MCF 10A (cell line): ENCODE measurements at regions not wholly inside any gene's neighbourhood (a gene's known extent, or its start where the extent isn't known, plus 50 kb on each side); places are given as distances from the start of the nearest gene placed in this dataset.

Experiments used
- BruUV-seq: library from RNA; stranded (reverse); fragments of 400-500 nt; replicated peaks from 2 replicates; lab custom pipeline; 2021; lab: Mats Ljungman, UMichigan
- CTCF ChIA-PET: fragments of 300-600 bp; sonication (Branson Sonifier 250); formaldehyde crosslinking; extraction: SDS; loops from one replicate; lab custom pipeline; 2021; ENCODE audit warnings: antibody characterized with exemption, inconsistent platforms; lab: Yijun Ruan, JAX
- POLR2A ChIA-PET: fragments of 300-600, 350-650 bp; sonication (Branson Sonifier 250); formaldehyde crosslinking; extraction: SDS; loops from one replicate; lab custom pipeline; 2020; ENCODE audit warnings: antibody characterized with exemption, inconsistent platforms; lab: Yijun Ruan, JAX
- DNase-seq: peaks from one replicate; pipeline ENCODE4 v3.0.0-alpha.2; 2018; ENCODE audit not compliant: unreplicated experiment
- H3K27ac Mint-ChIP-seq: one replicate; pipeline ENCODE4 v1.8.0; 2022; ENCODE audit warnings: mild to moderate bottlenecking, low read depth, mixed read lengths; ENCODE audit not compliant: unreplicated experiment
- H3K27me3 Mint-ChIP-seq: one replicate; pipeline ENCODE4 v1.8.0; 2022; ENCODE audit warnings: mixed read lengths; ENCODE audit not compliant: insufficient read depth, unreplicated experiment
- H3K36me3 Mint-ChIP-seq: one replicate; pipeline ENCODE4 v1.8.0; 2022; ENCODE audit warnings: mild to moderate bottlenecking, moderate library complexity, mixed read lengths; ENCODE audit not compliant: insufficient read depth, unreplicated experiment
- H3K4me1 Mint-ChIP-seq: one replicate; pipeline ENCODE4 v1.8.0; 2022; ENCODE audit warnings: mixed read lengths; ENCODE audit not compliant: insufficient read depth, unreplicated experiment
- H3K4me3 Mint-ChIP-seq: one replicate; pipeline ENCODE4 v1.8.0; 2022; ENCODE audit warnings: mild to moderate bottlenecking, moderate library complexity, mixed read lengths; ENCODE audit not compliant: unreplicated experiment
- H3K9me3 Mint-ChIP-seq: one replicate; pipeline ENCODE4 v1.8.0; 2022; ENCODE audit warnings: mixed read lengths; ENCODE audit not compliant: unreplicated experiment
- intact Hi-C: fragments of 100-400 bp; cut with micrococcal nuclease; formaldehyde crosslinking; loops from 2 replicates; pipeline ENCODE4 v1.14.1; 2022
- TF ChIP-seq, protein P1 (sequence below): fragments of 200-600 bp; IDR thresholded peaks from one replicate; pipeline ENCODE4 v1.8.0; 2022; ENCODE audit warnings: antibody characterized with exemption, mild to moderate bottlenecking; ENCODE audit not compliant: unreplicated experiment

GRCh38 chr12:82537436-82537835 is 149.3 kb upstream of the TMTC2 start:
- no TSS peak for BruUV-seq
- no peak overlapping the region for H3K4me3 Mint-ChIP-seq
- intact Hi-C loops: no loop called here
- H3K27me3 Mint-ChIP-seq: no peaks in the 10 kb centered on the region
- H3K4me1 Mint-ChIP-seq: no peaks in the 10 kb centered on the region
- H3K36me3 Mint-ChIP-seq: no peaks in the 10 kb centered on the region
- peaks cover 8% of the 10 kb centered on the region for H3K9me3 Mint-ChIP-seq
- H3K27ac Mint-ChIP-seq: no peak overlapping the region
- ChIA-PET POLR2A (no interaction called here), CTCF (interaction anchor here (1.2 kb wide), 1 partner anchor 149 kb away, joined by 4 read pairs; the partner anchor contains the start of gene TMTC2)
- DNase-seq: no peak
- TF ChIP-seq, protein P1, sequence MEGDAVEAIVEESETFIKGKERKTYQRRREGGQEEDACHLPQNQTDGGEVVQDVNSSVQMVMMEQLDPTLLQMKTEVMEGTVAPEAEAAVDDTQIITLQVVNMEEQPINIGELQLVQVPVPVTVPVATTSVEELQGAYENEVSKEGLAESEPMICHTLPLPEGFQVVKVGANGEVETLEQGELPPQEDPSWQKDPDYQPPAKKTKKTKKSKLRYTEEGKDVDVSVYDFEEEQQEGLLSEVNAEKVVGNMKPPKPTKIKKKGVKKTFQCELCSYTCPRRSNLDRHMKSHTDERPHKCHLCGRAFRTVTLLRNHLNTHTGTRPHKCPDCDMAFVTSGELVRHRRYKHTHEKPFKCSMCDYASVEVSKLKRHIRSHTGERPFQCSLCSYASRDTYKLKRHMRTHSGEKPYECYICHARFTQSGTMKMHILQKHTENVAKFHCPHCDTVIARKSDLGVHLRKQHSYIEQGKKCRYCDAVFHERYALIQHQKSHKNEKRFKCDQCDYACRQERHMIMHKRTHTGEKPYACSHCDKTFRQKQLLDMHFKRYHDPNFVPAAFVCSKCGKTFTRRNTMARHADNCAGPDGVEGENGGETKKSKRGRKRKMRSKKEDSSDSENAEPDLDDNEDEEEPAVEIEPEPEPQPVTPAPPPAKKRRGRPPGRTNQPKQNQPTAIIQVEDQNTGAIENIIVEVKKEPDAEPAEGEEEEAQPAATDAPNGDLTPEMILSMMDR: no peak

- H3K36me3 Mint-ChIP-seq: no peaks in the 10 kb centered on the region
- CTCF ChIA-PET: interaction anchor here (0.5 to 1.2 kb wide), 5 partner anchors 11 to 227 kb away, joined by 3 read pairs; no protein-coding TSS in a partner anchor
- H3K27ac Mint-ChIP-seq: no peak overlapping the region
- H3K4me3 Mint-ChIP-seq: no peak overlapping the region
- DNase-seq: peak; percentile 8
- TF ChIP-seq, protein P1: no peak
- intact Hi-C loops: no loop called here
- no peaks in the 10 kb centered on the region for H3K9me3 Mint-ChIP-seq
- H3K27me3 Mint-ChIP-seq: no peaks in the 10 kb centered on the region
- POLR2A ChIA-PET: interaction anchor here (0.6 to 0.8 kb wide), 2 partner anchors 11 to 23 kb away, joined by 4 read pairs; no protein-coding TSS in a partner anchor
- no peaks in the 10 kb centered on the region for H3K4me1 Mint-ChIP-seq
- BruUV-seq: no TSS peak
These were observed 132.2 kb upstream of the TMTC2 start for GRCh38 chr12:82554529-82554928.

DNA sequence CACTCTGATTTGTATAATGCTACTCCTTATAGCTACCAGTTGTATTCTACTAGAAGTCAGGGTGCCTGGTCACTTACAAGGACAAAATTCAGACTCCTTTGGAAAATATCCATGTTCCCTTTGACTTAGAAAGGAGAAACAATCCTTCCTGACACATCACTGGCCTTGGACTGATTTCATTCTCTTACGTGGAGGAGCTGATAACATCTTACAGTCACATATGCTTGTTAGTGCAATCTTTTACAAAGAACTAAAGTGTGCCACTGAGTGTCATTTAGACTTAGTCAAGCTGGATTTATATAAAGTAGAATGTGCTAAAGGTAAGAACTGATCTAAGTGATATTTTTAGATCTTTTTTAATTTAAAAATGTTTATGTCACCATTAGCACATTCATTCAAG is 131.0 kb upstream of the TMTC2 start:
- intact Hi-C loops: no loop called here
- TF ChIP-seq, protein P1: no peak
- H3K4me1 Mint-ChIP-seq: no peaks in the 10 kb centered on the region
- no peak overlapping the region for H3K4me3 Mint-ChIP-seq
- CTCF ChIA-PET: interaction anchor here (0.6 to 1.5 kb wide), 4 partner anchors 13 to 1650 kb away, joined by 3 to 4 read pairs (median 3); no protein-coding TSS in a partner anchor
- no peak for DNase-seq
- H3K9me3 Mint-ChIP-seq: no peaks in the 10 kb centered on the region
- no peak overlapping the region for H3K27ac Mint-ChIP-seq
- no peaks in the 10 kb centered on the region for H3K36me3 Mint-ChIP-seq
- no TSS peak for BruUV-seq
- H3K27me3 Mint-ChIP-seq: no peaks in the 10 kb centered on the region
- POLR2A ChIA-PET: no interaction called here

- no peak overlapping the region for H3K4me3 Mint-ChIP-seq
- H3K36me3 Mint-ChIP-seq: no peaks in the 10 kb centered on the region
- H3K4me1 Mint-ChIP-seq: no peaks in the 10 kb centered on the region
- intact Hi-C loops: no loop called here
- no peak overlapping the region for H3K27ac Mint-ChIP-seq
- H3K27me3 Mint-ChIP-seq: no peaks in the 10 kb centered on the region
- TF ChIP-seq, protein P1: no peak
- no peak for DNase-seq
- ChIA-PET CTCF (interaction anchor here (0.6 to 1.1 kb wide), 3 partner anchors 7 to 183 kb away, joined by 3 read pairs; no protein-coding TSS in a partner anchor), POLR2A (interaction anchor here (1.6 kb wide), 1 partner anchor 15 kb away, joined by 4 read pairs; no protein-coding TSS in a partner anchor)
- no TSS peak for BruUV-seq
- peaks cover 7% of the 10 kb centered on the region for H3K9me3 Mint-ChIP-seq
These were observed 120.7 kb upstream of the TMTC2 start for GRCh38 chr12:82565966-82566365.
